Heart right ventricle (tissue), 16 donors: ENCODE measurements at regions not wholly inside any gene's neighbourhood (a gene's known extent, or its start where the extent isn't known, plus 50 kb on each side); places are given as distances from the start of the nearest gene placed in this dataset.

Experiments used
- ATAC-seq, 8 donors: fragments of 200-7000 bp; cut with Tn5 transposase; one replicate each; pipeline ENCODE4 v1.9.1; 2020; ENCODE audit warnings: mild to moderate bottlenecking in 8 of 8, moderate library complexity in 8 of 8, moderate number of reproducible peaks in 1 of 8
- DNase-seq, 2 donors: peaks; one replicate each; pipeline ENCODE4 v3.0.0-alpha.2; 2020
- H3K27ac ChIP-seq, 10 donors: fragments of 200-600 bp; sonication (generic) in 2 of 10; one replicate each; pipeline versions ENCODE4 v1.5.0 to v1.8.0; 2020 to 2022; ENCODE audit warnings: mild to moderate bottlenecking in 3 of 10
- H3K27me3 ChIP-seq, 7 donors: fragments of 200-600 bp; one replicate each; pipeline ENCODE4 v1.8.0; 2021 to 2022; ENCODE audit warnings: mild to moderate bottlenecking in 2 of 7
- H3K36me3 ChIP-seq, 9 donors: fragments of 200-600 bp; sonication (generic) in 1 of 9; one replicate each; pipeline versions ENCODE4 v1.5.0 to v1.8.0; 2020 to 2022; ENCODE audit warnings: mild to moderate bottlenecking in 2 of 9
- H3K4me1 ChIP-seq, 9 donors: fragments of 200-600 bp; sonication (generic) in 1 of 9; one replicate each; pipeline versions ENCODE4 v1.5.0 to v1.8.0; 2020 to 2022; ENCODE audit warnings: mild to moderate bottlenecking in 4 of 9
- H3K4me3 ChIP-seq, 10 donors: fragments of 200-600 bp; sonication (generic) in 2 of 10; one replicate each; pipeline versions ENCODE4 v1.5.0 to v1.8.0; 2020 to 2022; ENCODE audit warnings: mild to moderate bottlenecking in 7 of 10, moderate library complexity in 2 of 10
- H3K9me3 ChIP-seq, 11 donors: fragments of 200-600 bp in 10 of 11; sonication (generic) in 2 of 11; one replicate each; pipeline versions ENCODE4 v1.5.0 to v1.8.0; 2013 to 2022; ENCODE audit warnings: mild to moderate bottlenecking in 2 of 11, control low read depth in 1 of 11, moderate library complexity in 1 of 11
- CTCF ChIP-seq, 9 donors: fragments of 200-600 bp; sonication (generic) in 2 of 9; IDR thresholded peaks; one replicate each; pipeline versions ENCODE4 v1.5.0 to v1.8.0; 2021 to 2022; ENCODE audit warnings: antibody characterized with exemption in 9 of 9, mild to moderate bottlenecking in 5 of 9, moderate library complexity in 1 of 9
- WGBS, 2 donors: extraction: QIAGEN DNeasy Blood & Tissue Kit; methylation state at CpG; one replicate each; pipeline ENCODE4 v1.1.7; 2013; ENCODE audit warnings: inconsistent platforms in 1 of 2; 5-methylcytosine and 5-hydroxymethylcytosine counted together
- intact Hi-C, 10 donors: fragments of 100-400 bp; cut with DNase I; formaldehyde crosslinking; loops; one replicate each; pipeline versions ENCODE4 v1.11.1 to v1.14.2; 2022
- donor health status: Arrhythmogenic right ventricular cardiomyopathy.
- donor health status: ischemic (EF 13 %, LVEDD 7.1; RV severe dilation, severe dysfunction).
- donor health status: healthy with polysubstance abuse.
- donor health status: DM: no; HTN: yes; CAD: no.
- donor health status: DM: no; HTN: no; CAD: no.
- donor health status: ischemic (EF 25% LVEDD 6.9; RV normal size, moderate dysfunction).
- donor health status: ischemic (EF 25% LVEDD 5.7; RV mildly dilated, moderate dysfunction).
- donor health status: healthy.
- donor health status: DM: yes; HTN: yes; CAD: no.
- donor health status: Ischemic cardiomyopathy.
- donor health status: ischemic (EF 35%, LVEDD 5.7; RV mildly dilated, moderate dysfunction).
- donor health status: nonischemic (EF 11% LVEDD 7.7; RV severe dilation, severe dysfunction).
- donor health status: DM: yes; HTN: yes; CAD: no.
- donor health status: PGD.
- donor health status: ischemic (EF 29% LVEDD 5.4; RV normal size, mild dysfunction).
- donor health status: nonischemic (EF 23%, LVEDD 6.1; RV moderate dilation, normal function).

- no peak for TF ChIP-seq CTCF (IDR thresholded peaks at IDR 0.05)
- no peak overlapping the region for H3K4me3 ChIP-seq
- DNase-seq, result no peak
- no peaks in the 10 kb centered on the region for H3K9me3 ChIP-seq
- peaks cover 0 to 3% (median 0%) of the 10 kb centered on the region in 9 donors for H3K36me3 ChIP-seq
- ATAC-seq, result no peak
- intact Hi-C loops, result no loop called here
- H3K27me3 ChIP-seq, result no peaks in the 10 kb centered on the region
- H3K4me1 ChIP-seq, result peaks cover 0 to 64% (median 14%) of the 10 kb centered on the region in 9 donors
- peak overlapping the region in 1 of 10 donors; percentile 60 for H3K27ac ChIP-seq
- 95 to 96% methylated on average over 3 of the region's 3 CpGs for WGBS, 2 donors
These were observed 56.5 kb downstream of the TET3 start for GRCh38 chr2:74041182-74041581.

GRCh38 chr2:74041726-74042125, 57.0 kb downstream of the TET3 start:
- no peaks in the 10 kb centered on the region for H3K27me3 ChIP-seq
- peak overlapping the region in 1 of 10 donors; percentile 60 for H3K27ac ChIP-seq
- 97 to 98% methylated on average over 1 of the region's 1 CpG for WGBS, 2 donors
- H3K4me3 ChIP-seq, result no peak overlapping the region
- TF ChIP-seq CTCF (IDR thresholded peaks at IDR 0.05), result no peak
- DNase-seq (no peak), ATAC-seq (no peak)
- peaks cover 0 to 59% (median 14%) of the 10 kb centered on the region in 9 donors for H3K4me1 ChIP-seq
- peaks cover 0 to 8% (median 0%) of the 10 kb centered on the region in 9 donors for H3K36me3 ChIP-seq
- intact Hi-C loops, result no loop called here
- H3K9me3 ChIP-seq, result no peaks in the 10 kb centered on the region

- intact Hi-C loops, result no loop called here
- Histone ChIP-seq H3K4me3 (no peak overlapping the region), H3K36me3 (peaks cover 0 to 17% (median 0%) of the 10 kb centered on the region in 9 donors), H3K4me1 (peaks cover 0 to 50% (median 5%) of the 10 kb centered on the region in 9 donors), H3K9me3 (no peaks in the 10 kb centered on the region), H3K27ac (no peak overlapping the region), H3K27me3 (no peaks in the 10 kb centered on the region)
- no peak for ATAC-seq
- TF ChIP-seq CTCF (IDR thresholded peaks at IDR 0.05), result no peak
- WGBS, 2 donors, result 95 to 99% methylated on average over 3 of the region's 3 CpGs
- DNase-seq, result no peak
These were observed 57.9 kb downstream of the TET3 start for GRCh38 chr2:74042606-74043005.

- Histone ChIP-seq H3K4me3 (no peak overlapping the region), H3K27me3 (no peaks in the 10 kb centered on the region), H3K9me3 (no peaks in the 10 kb centered on the region), H3K36me3 (peaks cover 0 to 27% (median 0%) of the 10 kb centered on the region in 9 donors), H3K27ac (no peak overlapping the region), H3K4me1 (peaks cover 0 to 40% (median 3%) of the 10 kb centered on the region in 9 donors)
- intact Hi-C loops, result no loop called here
- WGBS, 2 donors, result 92% methylated on average over 6 of the region's 6 CpGs
- DNase-seq (no peak), ATAC-seq (no peak)
- no peak for TF ChIP-seq CTCF (IDR thresholded peaks at IDR 0.05)
These were observed 58.9 kb downstream of the TET3 start for GRCh38 chr2:74043345-74044329.
